Right ventricle myocardium inferior (tissue), 1 donor: ENCODE measurements at regions not wholly inside any gene's neighbourhood (a gene's known extent, or its start where the extent isn't known, plus 50 kb on each side); places are given as distances from the start of the nearest gene placed in this dataset.
"Not testable (repeated sequence)": the region's sequence is repeated elsewhere in the genome, so short reads cannot be mapped to it uniquely, and the experiment has no call there.

Experiments
- ATAC-seq: fragments of 200-7000 bp; cut with Tn5 transposase; one replicate; pipeline ENCODE4 v1.9.1; 2020; ENCODE audit warnings: mild to moderate bottlenecking, moderate library complexity
- DNase-seq: peaks from one replicate; pipeline ENCODE4 v3.0.0; 2021; ENCODE audit errors: missing footprints
- intact Hi-C: fragments of 100-400 bp; cut with DNase I; formaldehyde crosslinking; loops from one replicate; pipeline ENCODE4 v1.11.0; 2022
- donor health status: DM: no; HTN: yes; CAD: no; lungs with severe emphysema.

- no peak for DNase-seq
- no peak for ATAC-seq
- intact Hi-C loops: no loop called here
Observed at GRCh38 chr5:36772276-36773140, 104.1 kb upstream of the NIPBL start.

GRCh38 chr5:36777105-36777757, 99.3 kb upstream of the NIPBL start:
- intact Hi-C loops: no loop called here
- DNase-seq: no peak
- peak; percentile 64 for ATAC-seq

GRCh38 chr5:36778336-36778735, 98.2 kb upstream of the NIPBL start:
- intact Hi-C loops: no loop called here
- ATAC-seq: no peak
- DNase-seq: no peak

GRCh38 chr5:36782612-36783011, 94.0 kb upstream of the NIPBL start:
- DNase-seq: peak; percentile 58
- ATAC-seq, intact Hi-C loops: not testable (repeated sequence)

GRCh38 chr5:36786448-36787012, 90.0 kb upstream of the NIPBL start:
- ATAC-seq (no peak), DNase-seq (no peak)
- intact Hi-C loops: no loop called here

GRCh38 chr5:36787365-36788093, 89.0 kb upstream of the NIPBL start:
- intact Hi-C loops: no loop called here
- DNase-seq: no peak
- ATAC-seq: no peak

GRCh38 chr5:36790847-36791246, 85.7 kb upstream of the NIPBL start:
- no peak for DNase-seq
- ATAC-seq: no peak
- intact Hi-C loops: no loop called here

GRCh38 chr5:36792560-36793180, 83.9 kb upstream of the NIPBL start:
- intact Hi-C loops: no loop called here
- DNase-seq (no peak), ATAC-seq (no peak)

- intact Hi-C loops: no loop called here
- DNase-seq: no peak
- no peak for ATAC-seq
Observed at GRCh38 chr5:36795366-36795765, 81.2 kb upstream of the NIPBL start.

GRCh38 chr5:36796155-36796554, 80.4 kb upstream of the NIPBL start:
- DNase-seq: no peak
- intact Hi-C loops: no loop called here
- ATAC-seq: no peak

- DNase-seq (no peak), ATAC-seq (no peak)
- intact Hi-C loops: no loop called here
Observed at GRCh38 chr5:36801523-36801922, 75.0 kb upstream of the NIPBL start.

- intact Hi-C loops: no loop called here
- no peak for ATAC-seq
- DNase-seq: no peak
Observed at GRCh38 chr5:36802187-36802586, 74.4 kb upstream of the NIPBL start.

- ATAC-seq, intact Hi-C loops, DNase-seq: not testable (repeated sequence)
Observed at GRCh38 chr5:36813249-36813648, 63.3 kb upstream of the NIPBL start.

GRCh38 chr5:36815871-36816270, 60.7 kb upstream of the NIPBL start:
- intact Hi-C loops: no loop called here
- DNase-seq: no peak
- no peak for ATAC-seq

GRCh38 chr5:36820900-36821299, 55.7 kb upstream of the NIPBL start:
- ATAC-seq (no peak), DNase-seq (no peak)
- intact Hi-C loops: no loop called here

GRCh38 chr5:36826694-36827093, 49.9 kb upstream of the NIPBL start:
- no peak for ATAC-seq
- intact Hi-C loops: no loop called here
- no peak for DNase-seq
